IMR-90 (cell line): ENCODE measurements at regions not wholly inside any gene's neighbourhood (a gene's known extent, or its start where the extent isn't known, plus 50 kb on each side); places are given as distances from the start of the nearest gene placed in this dataset.

Source experiments
- BHLHE40 ChIP-seq: fragments of 150-350 bp; IDR thresholded peaks from 2 replicates; pipeline ENCODE4 v1.6.1; 2016; ENCODE audit warnings: mild to moderate bottlenecking, low read depth, low read length
- CHD1 ChIP-seq: IDR thresholded peaks from 2 replicates; pipeline ENCODE4 v1.6.1; 2012; ENCODE audit warnings: low read depth, low read length, improper control_type of control experiment
- FOS ChIP-seq: fragments of 150-350 bp; IDR thresholded peaks from 2 replicates; pipeline ENCODE4 v1.6.1; 2016; ENCODE audit warnings: low read depth, low read length
- MXI1 ChIP-seq: IDR thresholded peaks from 2 replicates; pipeline ENCODE4 v1.6.1; 2012; ENCODE audit warnings: low read depth, mild to moderate bottlenecking, low read length, moderate library complexity, borderline replicate concordance
- POLR2A ChIP-seq: IDR thresholded peaks from 2 replicates; pipeline ENCODE4 v1.6.1; 2012; ENCODE audit warnings: mild to moderate bottlenecking, low read depth, low read length
- RAD21 ChIP-seq: IDR thresholded peaks from 2 replicates; pipeline ENCODE4 v1.6.1; 2012; ENCODE audit warnings: low read length, improper control_type of control experiment
- SMC3 ChIP-seq: fragments of 150-350 bp; IDR thresholded peaks from 2 replicates; pipeline ENCODE4 v1.6.1; 2016; ENCODE audit warnings: low read depth, mild to moderate bottlenecking, antibody characterized with exemption, low read length, moderate library complexity
- TF ChIP-seq, protein P1 (sequence below): conservative IDR thresholded peaks from 2 replicates; pipeline ENCODE4 v1.5.1; 2012; ENCODE audit warnings: mild to moderate bottlenecking, low read depth, low read length, improper control_type of control experiment
- TF ChIP-seq, protein P2 (sequence below): fragments of 150-350 bp; IDR thresholded peaks from 2 replicates; pipeline ENCODE4 v1.6.1; 2017; ENCODE audit warnings: mild to moderate bottlenecking, antibody characterized with exemption, low read length, low read depth

GRCh38 chr10:59553162-59553900 is 156.3 kb downstream of the SLC16A9 start:
- TF ChIP-seq SMC3 (no peak), FOS (no peak), POLR2A (no peak), MXI1 (no peak), BHLHE40 (no peak), RAD21 (no peak), CHD1 (no peak)
- TF ChIP-seq, protein P1, sequence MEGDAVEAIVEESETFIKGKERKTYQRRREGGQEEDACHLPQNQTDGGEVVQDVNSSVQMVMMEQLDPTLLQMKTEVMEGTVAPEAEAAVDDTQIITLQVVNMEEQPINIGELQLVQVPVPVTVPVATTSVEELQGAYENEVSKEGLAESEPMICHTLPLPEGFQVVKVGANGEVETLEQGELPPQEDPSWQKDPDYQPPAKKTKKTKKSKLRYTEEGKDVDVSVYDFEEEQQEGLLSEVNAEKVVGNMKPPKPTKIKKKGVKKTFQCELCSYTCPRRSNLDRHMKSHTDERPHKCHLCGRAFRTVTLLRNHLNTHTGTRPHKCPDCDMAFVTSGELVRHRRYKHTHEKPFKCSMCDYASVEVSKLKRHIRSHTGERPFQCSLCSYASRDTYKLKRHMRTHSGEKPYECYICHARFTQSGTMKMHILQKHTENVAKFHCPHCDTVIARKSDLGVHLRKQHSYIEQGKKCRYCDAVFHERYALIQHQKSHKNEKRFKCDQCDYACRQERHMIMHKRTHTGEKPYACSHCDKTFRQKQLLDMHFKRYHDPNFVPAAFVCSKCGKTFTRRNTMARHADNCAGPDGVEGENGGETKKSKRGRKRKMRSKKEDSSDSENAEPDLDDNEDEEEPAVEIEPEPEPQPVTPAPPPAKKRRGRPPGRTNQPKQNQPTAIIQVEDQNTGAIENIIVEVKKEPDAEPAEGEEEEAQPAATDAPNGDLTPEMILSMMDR: no peak
- TF ChIP-seq, protein P2, sequence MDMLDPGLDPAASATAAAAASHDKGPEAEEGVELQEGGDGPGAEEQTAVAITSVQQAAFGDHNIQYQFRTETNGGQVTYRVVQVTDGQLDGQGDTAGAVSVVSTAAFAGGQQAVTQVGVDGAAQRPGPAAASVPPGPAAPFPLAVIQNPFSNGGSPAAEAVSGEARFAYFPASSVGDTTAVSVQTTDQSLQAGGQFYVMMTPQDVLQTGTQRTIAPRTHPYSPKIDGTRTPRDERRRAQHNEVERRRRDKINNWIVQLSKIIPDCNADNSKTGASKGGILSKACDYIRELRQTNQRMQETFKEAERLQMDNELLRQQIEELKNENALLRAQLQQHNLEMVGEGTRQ: no peak
